GM12891 (cell line): ENCODE measurements at regions not wholly inside any gene's neighbourhood (a gene's known extent, or its start where the extent isn't known, plus 50 kb on each side); places are given as distances from the start of the nearest gene placed in this dataset.

ENCODE experiments used
- POLR2A ChIP-seq: IDR thresholded peaks from 2 replicates; pipeline ENCODE4 v1.6.1; 2011; ENCODE audit warnings: low read depth, low read length, control low read depth
- POLR2AphosphoS5 ChIP-seq: IDR thresholded peaks from 2 replicates; pipeline ENCODE4 v1.6.1; 2011; ENCODE audit warnings: low read depth, low read length, control low read depth
- TAF1 ChIP-seq: IDR thresholded peaks from 2 replicates; pipeline ENCODE4 v1.6.1; 2011; ENCODE audit warnings: low read depth, low read length, control low read depth

GRCh38 chr12:4202918-4203317 lies 70.6 kb upstream of the CCND2 start:
- TF ChIP-seq POLR2A (no peak), TAF1 (no peak), POLR2AphosphoS5 (no peak)
